ENCODE measurements at regions not wholly inside any gene's neighbourhood (a gene's known extent, or its start where the extent isn't known, plus 50 kb on each side); places are given as distances from the start of the nearest gene placed in this dataset.
A peak's percentile ranks its signal among the peaks of the same experiment; 100 is the strongest.

- Histone ChIP-seq H3K4me3 (ENCODE audit: low read length) (peak overlapping the region; percentile 56), H3K9ac (ENCODE audit: low read length) (no peak overlapping the region), H3K36me3 (ENCODE audit: insufficient read depth, low read length) (no peaks in the 10 kb centered on the region), H3K4me2 (ENCODE audit: low read length) (no peak overlapping the region), H3K27ac (ENCODE audit: low read length) (no peak overlapping the region), H3K27me3 (ENCODE audit: insufficient read depth, low read depth, low read length) (no peaks in the 10 kb centered on the region), H4K20me1 (ENCODE audit: insufficient read depth) (no peaks in the 10 kb centered on the region), H3K79me2 (replicated peaks; ENCODE audit: insufficient read depth, low read length) (no peaks in the 10 kb centered on the region), H3K9me2 (ENCODE audit: insufficient read depth, low read length) (no peaks in the 10 kb centered on the region), H3F3A (ENCODE audit: insufficient read depth, low read length, poor library complexity, severe bottlenecking) (no peaks in the 10 kb centered on the region), H2AFZ (ENCODE audit: low read depth, low read length) (no peak overlapping the region), H3K9me3 (ENCODE audit: low read length) (no peaks in the 10 kb centered on the region)
- TF ChIP-seq CTCF (IDR thresholded peaks at IDR 0.05; ENCODE audit: poor library complexity, severe bottlenecking), result no peak
- no peak for TF ChIP-seq POLR2AphosphoS5 (IDR thresholded peaks at IDR 0.05)
- TF ChIP-seq SMC3 (conservative IDR thresholded peaks at IDR 0.05; ENCODE audit: poor library complexity), result no peak
- TF ChIP-seq EZH2 (IDR thresholded peaks at IDR 0.05; ENCODE audit: borderline replicate concordance, insufficient read depth, low read length, poor library complexity, severe bottlenecking), result no peak
- TF ChIP-seq REST (IDR thresholded peaks at IDR 0.05; ENCODE audit: borderline replicate concordance), result no peak
- no peak for TF ChIP-seq EP300 (conservative IDR thresholded peaks at IDR 0.05; ENCODE audit: poor library complexity, severe bottlenecking)
- no peak for TF ChIP-seq TAF1 (IDR thresholded peaks at IDR 0.05; ENCODE audit: low read depth)
- TF ChIP-seq MXI1 (conservative IDR thresholded peaks at IDR 0.05; ENCODE audit: poor library complexity, severe bottlenecking), result no peak
- no peak for TF ChIP-seq RAD21 (conservative IDR thresholded peaks at IDR 0.05)
Measured at GRCh38 chrY:12421788-12422124, 279.3 kb upstream of the USP9Y start.

- H3K27me3 ChIP-seq (ENCODE audit: insufficient read depth, low read depth, low read length), result no peaks in the 10 kb centered on the region
- H3K9me2 ChIP-seq (ENCODE audit: insufficient read depth, low read length), result no peaks in the 10 kb centered on the region
- H3K4me3 ChIP-seq (ENCODE audit: low read length), result no peak overlapping the region
- H3K4me2 ChIP-seq (ENCODE audit: low read length), result no peak overlapping the region
- no peak overlapping the region for H3K27ac ChIP-seq (ENCODE audit: low read length)
- TF ChIP-seq TAF1 (IDR thresholded peaks at IDR 0.05; ENCODE audit: low read depth) (no peak), EZH2 (IDR thresholded peaks at IDR 0.05; ENCODE audit: borderline replicate concordance, insufficient read depth, low read length, poor library complexity, severe bottlenecking) (no peak), SMC3 (conservative IDR thresholded peaks at IDR 0.05; ENCODE audit: poor library complexity) (no peak), POLR2AphosphoS5 (IDR thresholded peaks at IDR 0.05) (no peak), EP300 (conservative IDR thresholded peaks at IDR 0.05; ENCODE audit: poor library complexity, severe bottlenecking) (no peak), REST (IDR thresholded peaks at IDR 0.05; ENCODE audit: borderline replicate concordance) (no peak), CTCF (IDR thresholded peaks at IDR 0.05; ENCODE audit: poor library complexity, severe bottlenecking) (no peak), RAD21 (conservative IDR thresholded peaks at IDR 0.05) (no peak), MXI1 (conservative IDR thresholded peaks at IDR 0.05; ENCODE audit: poor library complexity, severe bottlenecking) (no peak)
- no peaks in the 10 kb centered on the region for H4K20me1 ChIP-seq (ENCODE audit: insufficient read depth)
- H3K9me3 ChIP-seq (ENCODE audit: low read length), result no peaks in the 10 kb centered on the region
- no peak overlapping the region for H3K9ac ChIP-seq (ENCODE audit: low read length)
- no peaks in the 10 kb centered on the region for H3F3A ChIP-seq (ENCODE audit: insufficient read depth, low read length, poor library complexity, severe bottlenecking)
- no peak overlapping the region for H2AFZ ChIP-seq (ENCODE audit: low read depth, low read length)
- no peaks in the 10 kb centered on the region for H3K79me2 ChIP-seq (replicated peaks; ENCODE audit: insufficient read depth, low read length)
- no peaks in the 10 kb centered on the region for H3K36me3 ChIP-seq (ENCODE audit: insufficient read depth, low read length)
Measured at GRCh38 chrY:12422536-12422935, 278.5 kb upstream of the USP9Y start.
